ENCODE measurements at regions not wholly inside any gene's neighbourhood (a gene's known extent, or its start where the extent isn't known, plus 50 kb on each side); places are given as distances from the start of the nearest gene placed in this dataset.

- no peak for TF ChIP-seq POLR2A (IDR thresholded peaks at IDR 0.05; ENCODE audit: low read length)
- TF ChIP-seq GATA1 (IDR thresholded peaks at IDR 0.05; ENCODE audit: low read depth, low read length): no peak
Measured at GRCh38 chr9:7509576-7510145, 289.9 kb downstream of the DMAC1 start.
